ENCODE measurements at regions not wholly inside any gene's neighbourhood (a gene's known extent, or its start where the extent isn't known, plus 50 kb on each side); places are given as distances from the start of the nearest gene placed in this dataset.
A peak's percentile ranks its signal among the peaks of the same experiment; 100 is the strongest.

DNA sequence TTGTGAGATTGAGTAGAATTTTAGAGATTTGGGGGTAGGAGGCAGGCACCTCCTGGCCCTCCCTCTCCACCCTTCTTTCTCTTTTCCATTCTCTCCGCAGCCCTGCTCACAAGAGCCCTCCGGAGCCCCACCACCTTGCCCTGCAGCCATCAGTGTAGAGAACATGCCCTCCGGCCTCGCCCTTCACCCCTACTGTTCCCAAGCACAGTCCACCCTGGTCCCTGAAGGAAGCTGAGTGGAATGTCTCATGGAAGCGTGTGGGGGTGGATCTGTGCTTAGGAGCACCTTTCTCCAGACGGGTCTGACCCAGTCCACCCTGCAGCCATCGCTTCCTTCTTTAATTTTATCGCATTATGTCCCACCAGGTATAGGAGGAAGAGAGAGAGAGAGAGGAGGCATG, 267.1 kb downstream of the NSG2 start:
- DNase-seq, result no peak

DNA sequence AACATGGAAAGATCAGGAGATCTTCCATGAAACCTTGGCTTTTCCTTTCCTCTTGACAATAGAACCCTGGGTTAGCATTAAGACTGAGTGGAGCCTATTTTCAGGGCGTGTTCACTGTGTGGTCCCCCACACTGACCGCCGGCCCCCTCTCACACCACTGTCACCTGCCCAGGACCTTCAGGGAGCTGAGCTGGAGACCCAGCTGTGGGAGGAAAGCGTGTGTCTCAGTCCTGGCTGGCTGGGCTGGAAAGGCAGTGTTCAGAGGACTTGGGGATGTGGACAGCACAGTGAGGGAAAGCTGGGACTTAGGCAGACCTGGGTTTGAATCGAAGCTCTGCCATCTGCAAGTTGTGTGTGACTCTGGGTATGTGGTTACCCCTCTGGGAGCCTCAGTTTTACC, 268.1 kb downstream of the NSG2 start:
- no peak for DNase-seq

DNA sequence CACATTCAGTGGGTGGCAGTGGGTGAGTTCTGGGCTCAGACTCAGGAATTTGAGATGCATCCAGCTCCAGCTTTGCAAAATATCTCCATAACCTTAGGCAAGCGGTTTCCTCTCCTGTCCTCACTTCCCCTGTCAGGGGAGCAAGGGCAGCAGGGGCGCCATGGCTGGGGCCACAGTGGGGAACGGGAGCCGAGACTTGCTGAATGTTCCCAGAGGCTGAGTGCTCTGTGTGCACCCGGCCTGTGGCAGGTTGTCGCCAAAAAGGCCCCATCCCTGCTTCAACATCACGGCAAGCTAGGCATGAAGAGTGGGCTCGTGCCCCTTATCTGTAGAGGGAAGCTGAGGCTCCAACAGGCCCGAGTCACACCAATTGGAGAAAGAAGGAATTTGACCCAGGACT, 268.8 kb downstream of the NSG2 start:
- no peak for DNase-seq

DNA sequence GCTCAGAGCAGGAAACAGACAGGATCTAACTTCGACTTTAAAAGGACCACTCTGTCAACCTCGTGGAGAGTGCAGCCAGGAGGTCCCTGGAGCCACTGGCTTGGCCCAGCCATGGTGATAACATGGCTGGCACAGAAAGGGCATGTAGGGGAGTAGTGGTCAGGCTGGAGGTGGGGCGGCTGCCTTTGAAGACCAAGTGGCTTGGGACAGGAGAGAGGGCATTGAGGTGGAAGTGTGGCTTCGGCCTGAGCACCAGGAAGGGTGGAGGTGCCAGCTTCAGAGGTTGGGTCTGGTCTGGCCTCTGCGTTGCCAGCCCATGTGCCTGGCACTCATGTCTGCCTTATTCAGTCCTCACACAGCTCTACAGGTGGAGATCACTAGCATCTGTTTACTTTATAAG, 270.0 kb downstream of the NSG2 start:
- no peak for DNase-seq

DNA sequence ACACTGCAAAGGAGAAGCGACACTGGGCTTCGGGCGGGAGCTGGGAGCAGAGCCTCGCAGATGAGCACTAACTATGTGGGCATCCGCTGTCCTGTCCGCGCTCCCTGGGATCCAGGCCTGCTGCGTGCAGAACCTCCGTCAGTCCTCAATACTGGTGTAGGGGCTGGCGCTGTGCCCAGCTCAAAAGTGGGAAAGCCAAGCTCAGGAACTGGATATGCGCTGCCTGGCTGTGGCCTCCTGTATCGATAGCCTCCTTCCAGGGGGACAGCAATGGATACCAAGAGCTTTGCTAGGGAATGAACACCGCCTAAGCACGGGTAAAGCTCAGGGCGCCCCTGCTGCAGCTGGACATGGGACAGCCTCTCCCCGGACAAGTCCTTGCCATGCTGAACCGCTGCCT, 270.4 kb downstream of the NSG2 start:
- no peak for DNase-seq

DNA sequence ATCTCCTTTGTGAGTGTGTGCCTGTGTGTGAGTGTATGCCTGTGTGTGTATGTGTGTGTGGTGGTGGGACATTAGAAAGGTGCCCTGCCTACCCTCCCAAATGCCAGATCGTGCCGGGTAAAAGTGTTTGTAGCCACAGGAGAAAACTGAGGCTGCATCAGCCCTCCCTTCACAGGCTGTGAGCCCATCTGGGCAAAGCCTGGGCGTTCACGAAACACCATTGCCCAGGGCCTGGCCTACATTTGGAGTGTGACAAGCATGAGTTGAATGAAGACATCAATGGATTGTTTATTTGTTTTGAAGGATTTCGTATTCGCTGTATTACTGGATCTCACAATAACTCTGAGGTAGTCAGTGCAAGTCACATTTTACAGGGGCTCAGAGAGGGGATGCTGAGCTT, 270.8 kb downstream of the NSG2 start:
- no peak for DNase-seq

DNA sequence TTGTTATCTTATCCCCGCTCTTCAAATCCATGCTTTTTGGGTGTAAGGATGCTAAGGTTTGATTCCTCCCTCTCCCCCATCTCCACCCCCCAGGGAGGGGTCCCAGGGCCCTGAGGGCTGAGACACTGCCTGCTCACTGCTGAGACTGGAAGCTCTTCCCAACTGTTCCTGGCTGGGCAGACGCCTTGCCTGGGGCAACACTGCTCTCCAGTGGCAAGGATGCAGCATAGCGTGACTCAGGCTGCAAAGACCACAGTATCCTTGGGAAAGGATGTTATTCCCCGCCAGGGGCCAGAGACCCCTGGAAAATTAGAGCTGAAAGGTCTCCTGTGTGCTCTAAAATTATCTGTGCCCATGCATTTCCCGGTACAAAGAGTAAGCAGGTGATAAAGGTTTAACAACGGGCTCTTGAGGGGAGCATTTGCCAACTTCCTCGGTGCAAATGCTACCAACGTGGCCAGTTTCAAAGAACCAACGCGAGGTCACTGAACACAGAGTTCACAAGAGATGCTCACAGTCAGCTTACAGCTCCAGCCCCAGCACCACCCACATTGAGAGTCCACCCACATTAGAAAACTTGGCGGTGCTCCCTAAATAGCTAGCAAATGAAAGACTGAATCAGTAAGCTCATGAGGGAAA, 271.9 kb downstream of the NSG2 start:
- DNase-seq, result peak; percentile 66

DNA sequence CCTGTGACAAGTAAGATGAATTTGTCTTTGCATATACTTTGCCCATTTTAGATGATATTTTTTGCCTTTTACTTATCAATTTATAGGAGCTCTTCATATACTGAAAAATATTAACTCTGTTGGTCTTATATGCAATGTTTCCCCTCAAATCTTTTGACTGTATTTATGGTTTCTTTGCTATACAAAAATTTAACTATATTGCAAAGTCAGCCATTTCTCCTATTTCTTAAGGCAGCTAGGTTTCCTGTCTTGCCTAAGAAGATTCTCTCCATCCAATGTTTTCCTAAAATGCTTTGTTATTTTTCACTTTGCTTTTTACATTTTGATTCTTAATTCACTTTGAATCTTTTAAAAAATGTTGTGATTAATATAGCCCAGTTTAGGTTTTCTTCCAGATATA, 273.1 kb downstream of the NSG2 start:
- no peak for DNase-seq

DNA sequence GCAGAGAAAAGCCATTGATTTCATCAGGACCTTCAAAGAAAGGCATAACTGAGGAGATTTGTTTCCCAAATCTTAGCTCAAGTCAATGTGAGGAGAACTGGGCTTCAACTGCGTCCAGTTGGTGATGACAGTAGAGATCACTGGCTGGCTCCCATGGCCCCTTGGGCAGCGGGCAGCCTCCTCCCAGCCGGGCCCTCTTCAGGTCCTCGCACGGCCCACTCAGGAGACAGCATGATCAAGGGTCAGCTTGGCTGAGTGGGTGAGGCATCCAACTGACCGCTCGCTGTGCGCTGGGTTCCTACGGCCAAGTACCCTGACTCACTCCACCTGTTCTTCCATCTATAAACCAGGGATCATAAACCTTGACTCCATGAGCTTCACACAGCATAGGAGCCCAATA, 274.0 kb downstream of the NSG2 start:
- DNase-seq, result no peak

DNA sequence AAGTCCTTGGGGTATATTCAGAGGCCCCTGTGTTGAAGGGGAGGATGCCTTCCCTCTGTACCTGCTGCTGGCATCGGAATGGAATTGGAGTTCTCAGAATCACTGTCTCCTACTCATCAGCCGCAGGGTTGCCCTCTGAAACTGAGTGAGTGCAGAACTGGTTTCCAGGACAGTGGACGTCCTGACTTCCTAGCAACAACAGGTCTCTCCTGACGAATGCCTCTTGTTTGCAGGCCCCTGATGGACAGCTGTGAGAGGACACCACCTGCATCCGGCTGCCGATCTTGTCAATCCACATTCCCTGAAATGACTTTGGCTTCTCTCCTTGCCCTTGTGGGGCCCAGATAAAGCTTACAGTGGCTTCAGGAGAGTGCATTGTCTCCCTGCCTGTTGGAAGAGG, 274.5 kb downstream of the NSG2 start:
- DNase-seq, result no peak

DNA sequence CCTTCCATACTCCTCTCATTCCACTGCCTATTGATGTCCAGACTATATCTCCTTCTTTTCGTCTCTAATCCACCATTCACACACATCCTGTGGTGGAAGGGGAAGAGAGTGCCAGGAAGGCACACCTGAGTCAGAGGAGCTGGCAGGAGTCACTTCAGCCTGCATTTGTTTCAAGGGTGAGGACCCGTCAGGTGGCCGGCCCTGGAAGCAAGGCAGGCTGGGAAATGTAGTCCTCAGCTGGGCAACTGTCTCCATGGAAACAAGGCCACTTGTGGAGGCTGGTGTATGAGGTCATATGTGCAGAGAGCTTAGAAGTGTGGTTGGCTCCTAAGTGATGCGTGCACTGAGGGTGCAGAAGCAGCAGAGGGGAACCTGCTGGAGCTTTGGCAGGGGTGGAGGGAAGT, 278.4 kb downstream of the NSG2 start:
- DNase-seq, result peak; percentile 31

DNA sequence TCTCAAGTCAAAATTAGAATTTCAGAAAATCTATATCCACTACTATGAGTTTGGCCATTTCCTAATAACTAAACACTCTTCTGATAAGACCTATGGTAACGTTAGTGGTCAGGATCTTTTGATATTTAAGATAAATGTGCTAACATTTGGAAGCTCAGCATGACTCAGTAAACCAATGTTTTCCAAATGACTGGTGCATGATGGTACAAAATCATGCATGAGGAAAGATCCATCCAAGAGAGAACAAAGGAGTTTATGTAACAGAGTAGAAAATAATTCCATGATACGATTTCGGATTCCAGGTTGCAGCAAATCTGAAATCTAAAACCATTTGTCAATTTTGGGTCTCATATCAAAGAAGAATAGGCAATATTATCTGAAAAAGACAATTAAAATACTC, 279.2 kb downstream of the NSG2 start:
- DNase-seq, result no peak

DNA sequence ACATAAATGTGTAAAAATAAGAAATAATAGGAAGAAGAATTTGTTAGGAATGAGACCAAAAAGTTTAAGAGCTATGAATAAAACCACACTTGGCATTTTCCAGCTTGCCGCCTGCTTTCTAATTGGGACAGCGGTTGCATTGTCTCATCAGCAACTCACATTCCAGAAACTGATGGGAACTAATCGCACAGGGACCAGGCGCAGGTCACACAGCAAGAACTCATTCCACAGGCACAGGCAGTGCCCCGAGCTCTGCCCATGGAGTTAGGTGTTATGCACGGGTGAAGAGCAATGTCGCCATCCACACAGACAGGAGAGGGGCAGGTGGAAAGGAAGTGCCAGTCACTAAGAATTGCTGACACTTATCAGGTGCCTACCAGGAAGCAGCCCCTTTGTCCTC, 279.9 kb downstream of the NSG2 start:
- no peak for DNase-seq

DNA sequence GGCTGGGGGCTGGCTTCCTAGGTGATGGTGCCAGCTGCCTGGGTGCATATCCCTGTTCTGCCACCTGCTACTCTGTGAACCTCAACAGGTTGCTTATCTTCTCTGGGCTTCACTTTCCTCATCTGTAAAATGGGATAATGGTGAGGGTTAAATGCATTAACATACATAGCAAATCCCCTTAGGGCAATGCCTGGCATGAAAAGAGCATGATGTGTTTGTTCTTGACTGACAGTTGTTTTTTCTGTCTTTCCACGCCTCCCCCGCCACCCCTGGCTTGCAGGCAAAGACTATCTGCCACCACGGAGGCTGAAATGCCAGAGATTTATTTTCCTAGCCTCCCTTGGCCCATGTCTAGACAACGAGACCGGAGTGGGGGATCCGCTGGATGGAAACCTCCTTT, 280.5 kb downstream of the NSG2 start:
- no peak for DNase-seq

DNA sequence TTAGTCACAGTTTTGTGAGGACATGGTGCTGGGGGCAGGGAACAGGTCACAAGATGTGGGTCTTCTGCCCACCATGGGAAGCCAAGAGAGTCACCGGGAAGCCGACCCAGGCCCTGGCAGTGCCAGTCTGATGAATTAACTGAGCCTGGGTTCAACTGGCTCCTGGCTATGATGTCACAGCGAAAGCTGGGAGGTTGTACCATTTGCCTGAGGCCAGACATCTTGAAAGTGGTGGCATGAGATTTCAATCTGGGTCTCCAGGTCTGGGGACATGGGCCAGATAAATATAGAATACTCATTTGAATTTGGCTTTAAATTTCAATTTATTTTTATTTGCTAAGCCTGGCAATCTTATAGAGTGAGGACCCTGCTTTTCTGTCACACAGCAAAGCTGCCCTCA, 280.9 kb downstream of the NSG2 start:
- DNase-seq, result no peak

DNA sequence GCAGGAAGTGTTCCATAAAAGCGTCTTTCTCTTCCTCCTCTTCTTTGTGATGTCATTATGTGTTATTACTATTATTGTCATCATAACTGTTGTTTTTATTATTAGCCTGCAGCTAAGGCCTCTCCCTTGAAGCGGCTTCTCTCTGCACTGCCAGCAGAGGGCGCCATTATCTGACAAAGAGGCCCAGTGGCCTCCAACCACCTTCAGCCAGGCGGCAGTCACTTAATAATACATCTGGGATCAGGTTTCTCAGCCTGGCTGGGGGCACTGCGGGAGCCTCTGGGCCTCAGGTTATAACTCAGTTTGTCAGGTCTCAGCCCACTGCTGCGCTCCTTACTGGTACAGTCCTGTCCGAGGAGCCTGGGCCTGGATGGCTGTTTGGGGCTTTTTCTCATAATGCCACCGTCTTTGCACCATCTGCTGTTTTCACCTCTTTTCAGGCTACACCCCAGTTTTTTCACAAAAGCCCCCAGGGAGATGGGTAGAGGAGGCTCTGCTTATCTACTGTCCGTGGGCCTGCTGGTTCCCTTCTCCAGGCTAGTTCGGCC, 281.9 kb downstream of the NSG2 start:
- peak; percentile 83 for DNase-seq

DNA sequence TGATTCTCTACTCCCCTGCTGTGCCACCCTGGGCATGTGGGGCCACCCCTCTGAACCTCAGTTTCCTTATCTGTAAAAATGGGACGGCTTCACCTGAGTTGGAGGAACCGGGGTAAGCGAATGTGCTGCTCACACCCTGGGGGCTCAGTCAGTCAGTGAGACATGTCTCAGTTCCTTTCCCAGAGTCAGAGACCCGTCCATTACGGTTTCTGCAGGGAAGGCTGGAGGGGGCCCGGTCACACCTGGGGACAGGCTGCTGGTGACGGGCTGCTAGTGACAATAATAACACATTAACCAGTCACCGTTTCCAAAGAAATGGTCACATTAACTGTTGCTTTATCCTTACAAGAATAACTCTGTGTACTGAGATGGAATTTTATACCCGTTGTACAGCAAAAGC, 282.4 kb downstream of the NSG2 start:
- DNase-seq, result no peak

DNA sequence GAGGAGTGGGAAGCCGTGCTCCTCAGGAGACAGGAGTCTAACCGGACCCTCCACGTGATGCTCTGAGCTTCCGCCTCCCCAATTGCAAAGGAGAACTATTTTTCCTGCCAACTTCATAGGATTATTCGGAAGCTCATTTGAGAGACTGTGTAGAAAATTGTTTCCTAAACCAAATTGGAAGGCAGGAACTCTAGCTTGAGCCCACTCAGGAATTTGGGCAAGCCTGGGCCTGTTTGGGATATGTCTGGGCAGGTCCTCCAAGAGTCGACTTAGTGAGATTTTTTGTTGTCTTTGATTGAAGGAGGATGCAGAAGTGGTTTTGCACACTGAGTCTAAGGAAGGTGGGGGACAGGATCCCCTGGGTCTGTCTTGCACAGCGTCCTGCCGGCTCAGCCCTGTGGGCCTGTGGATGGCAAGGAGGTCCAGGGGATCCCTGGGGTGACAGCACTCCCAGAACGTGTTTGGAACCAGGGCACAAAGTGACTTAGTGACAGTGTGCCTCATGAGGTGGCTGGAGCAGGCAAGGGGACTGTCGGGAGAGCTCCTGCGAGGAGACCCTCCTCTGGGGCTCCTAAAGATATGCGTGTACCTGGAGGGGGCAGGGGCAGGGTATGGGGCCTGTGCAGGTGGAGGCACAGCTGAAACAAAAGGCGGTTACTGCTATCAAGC, 283.3 kb downstream of the NSG2 start:
- DNase-seq, result peak; percentile 47

DNA sequence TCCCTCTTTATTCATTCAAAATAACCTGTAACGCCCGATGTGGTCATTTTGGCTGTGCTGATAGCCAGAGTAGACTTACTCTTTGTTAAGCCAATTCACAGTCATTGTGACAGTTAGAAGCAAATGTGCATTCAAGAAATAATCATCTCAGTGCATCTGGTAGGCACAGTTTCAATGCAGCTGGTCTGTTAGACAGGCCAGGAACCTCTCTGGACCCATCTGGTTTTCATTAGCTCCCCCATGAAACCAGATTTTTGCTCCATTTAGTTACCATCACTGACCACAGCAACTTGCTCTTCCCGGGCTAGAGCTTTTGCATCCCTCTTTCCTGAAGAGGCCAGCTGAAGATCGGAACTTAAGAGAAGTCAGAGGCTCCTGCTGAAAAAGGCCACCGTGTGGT, 284.2 kb downstream of the NSG2 start:
- peak; percentile 44 for DNase-seq

DNA sequence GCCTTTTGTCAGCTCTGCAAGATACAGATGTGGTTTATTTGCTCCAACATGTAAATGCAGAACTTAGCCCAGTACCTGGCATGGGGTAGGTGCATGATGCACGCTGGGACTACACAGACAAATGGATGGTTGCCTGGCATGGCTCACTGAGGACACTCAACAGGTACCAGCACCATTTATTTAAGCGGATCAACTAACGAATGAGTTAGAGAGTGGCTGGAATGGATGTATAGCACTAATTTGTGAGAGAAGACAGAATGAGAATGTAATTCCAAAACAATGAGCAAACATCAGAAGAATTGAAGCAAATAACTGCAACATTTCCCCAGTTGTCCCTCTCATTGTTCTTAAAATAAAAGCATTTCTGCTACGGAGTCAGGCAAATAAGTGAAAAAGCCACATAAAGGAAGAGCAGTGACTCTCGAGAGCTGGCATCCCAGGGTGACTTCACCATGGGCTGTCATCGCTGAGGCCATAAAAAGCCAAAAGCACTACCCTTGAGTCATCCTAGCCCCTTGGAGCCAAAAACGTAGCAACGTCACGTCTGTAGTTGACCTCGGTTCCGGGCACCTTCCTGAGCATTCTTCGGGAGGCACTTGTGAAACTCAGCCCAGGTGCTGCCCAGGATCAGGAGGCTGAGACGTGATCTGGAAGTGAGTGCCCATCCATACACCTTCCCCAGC, 290.3 kb downstream of the NSG2 start:
- DNase-seq, result peak; percentile 82

DNA sequence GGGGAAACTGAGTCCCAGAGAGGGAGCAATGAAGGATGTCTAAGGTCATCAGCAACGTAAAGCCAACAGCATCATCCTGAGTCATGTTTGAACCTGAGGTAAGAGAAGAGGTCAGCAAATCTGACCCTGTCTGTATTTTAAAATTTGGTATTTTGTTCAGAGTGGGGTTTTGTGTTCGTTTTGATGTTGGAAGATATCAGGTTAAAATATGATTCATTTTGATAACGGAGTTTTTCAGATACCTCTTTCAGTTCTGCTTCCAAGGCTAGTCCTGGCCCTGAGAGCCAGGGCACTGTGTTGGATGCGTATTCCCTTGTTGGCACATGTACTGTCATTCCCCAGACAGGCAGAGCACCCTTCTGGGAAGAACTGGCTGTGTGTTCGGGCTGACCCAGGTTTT, 291.0 kb downstream of the NSG2 start:
- no peak for DNase-seq

DNA sequence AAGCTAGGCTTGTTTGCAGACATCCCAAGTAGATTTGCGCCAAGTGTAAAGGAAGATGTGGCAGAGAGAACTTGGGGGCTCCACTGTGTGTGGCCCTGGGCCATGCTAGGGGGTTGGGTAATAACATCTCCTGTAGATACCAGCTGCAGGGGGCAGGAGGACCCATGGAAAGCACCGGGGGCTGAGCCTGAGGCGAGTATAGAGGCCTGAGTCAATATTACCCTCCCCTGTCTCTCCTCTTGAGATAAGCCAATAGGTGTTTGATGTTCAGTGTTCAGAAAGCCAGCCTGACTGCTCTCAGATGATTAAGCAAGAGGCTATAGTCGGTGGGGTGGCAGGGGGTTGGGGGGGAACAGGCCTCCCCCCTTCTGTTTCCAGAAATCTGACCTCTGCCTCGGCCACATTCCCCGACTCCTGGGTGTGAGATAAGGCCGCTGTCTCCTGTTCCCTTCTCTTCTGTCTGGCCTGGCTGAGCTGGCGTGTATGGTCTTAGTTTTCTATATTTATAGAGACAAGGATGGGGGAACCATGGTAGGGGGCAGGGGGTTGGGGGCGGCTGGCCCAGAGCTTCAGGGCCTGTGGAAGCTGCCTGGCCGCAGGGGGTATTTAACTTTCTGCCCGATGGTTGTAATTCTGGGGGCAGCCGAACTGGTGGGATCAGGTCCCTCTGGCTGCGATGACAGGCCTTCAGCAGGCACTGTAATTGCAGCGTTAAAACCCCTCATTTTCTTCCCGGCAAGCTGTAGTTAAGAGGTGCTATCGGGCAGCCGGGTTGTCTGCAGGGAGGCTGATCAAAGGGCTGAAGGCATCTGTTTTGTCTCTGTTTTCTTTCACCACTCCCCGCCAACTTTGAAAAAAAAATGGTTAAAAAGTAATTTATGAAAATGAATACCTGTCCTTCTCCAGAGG, 292.0 kb downstream of the NSG2 start:
- DNase-seq, result no peak
